HepG2 (cell line): ENCODE measurements at regions not wholly inside any gene's neighbourhood (a gene's known extent, or its start where the extent isn't known, plus 50 kb on each side); places are given as distances from the start of the nearest gene placed in this dataset.

Experiments
- ATAC-seq: fragments of 200-7000 bp; cut with Tn5 transposase; 3 replicates; pipeline ENCODE4 v1.9.1; 2020; ENCODE audit warnings: mild to moderate bottlenecking, moderate library complexity
- BruUV-seq: library from RNA; stranded (reverse); fragments of 400-500 nt; replicated peaks from 2 replicates; lab custom pipeline; 2021; lab: Mats Ljungman, UMichigan
- CTCF ChIA-PET: fragments of 300-600 bp; formaldehyde crosslinking; extraction: SDS; loops from one replicate; lab custom pipeline; 2021; ENCODE audit warnings: low total read pairs, inconsistent platforms, low intra/inter-chr PET ratio; lab: Yijun Ruan, JAX
- POLR2A ChIA-PET: fragments of 350-600 bp; sonication (Branson Sonifier 250); formaldehyde crosslinking; loops from one replicate; lab custom pipeline; 2020; ENCODE audit warnings: antibody characterized with exemption, inconsistent platforms; lab: Yijun Ruan, JAX
- DNase-seq: peaks from one replicate; pipeline ENCODE4 v3.0.0-alpha.2; 2015; ENCODE audit warnings: low spot score
- FAIRE-seq: peaks from 3 replicates; lab custom pipeline; 2011; peaks lifted over from hg19 to GRCh38; lab: Jason Lieb, UNC
- H2AFZ ChIP-seq: one replicate; pipeline ENCODE4 v1.6.1; 2011; ENCODE audit warnings: low read length, inconsistent platforms
- H3K27ac ChIP-seq: fragments of 300-600 bp; 3 replicates; pipeline ENCODE4 v1.8.0; 2011; ENCODE audit warnings: mixed run types, mild to moderate bottlenecking, mixed read lengths, low read length, inconsistent platforms; ENCODE audit not compliant: insufficient read depth; ENCODE audit errors: extremely low read length
- H3K27me3 ChIP-seq, 2 experiments: fragments of 200-600 bp in 1 of 2; 2 replicates in 1 of 2; 3 replicates in 1 of 2; pipeline versions ENCODE4 v1.6.0 to v1.8.0; 2011; ENCODE audit warnings: low read length in 2 of 2, mild to moderate bottlenecking in 2 of 2, moderate library complexity in 2 of 2, inconsistent platforms in 1 of 2; ENCODE audit not compliant: insufficient read depth in 2 of 2, control insufficient read depth in 1 of 2
- H3K36me3 ChIP-seq, 2 experiments: fragments of 200-600 bp in 1 of 2; replicated peaks in 1 of 2; 2 replicates in 1 of 2; 3 replicates in 1 of 2; pipeline versions ENCODE4 v1.5.1 to v1.8.0; 2011; ENCODE audit warnings: low read length in 2 of 2, inconsistent platforms in 1 of 2; ENCODE audit not compliant: insufficient read depth in 2 of 2, control insufficient read depth in 1 of 2
- H3K4me1 ChIP-seq: 2 replicates; pipeline ENCODE4 v1.5.1; 2012; ENCODE audit warnings: low read length, inconsistent platforms; ENCODE audit not compliant: insufficient read depth
- H3K4me2 ChIP-seq: 2 replicates; pipeline ENCODE4 v1.6.0; 2011; ENCODE audit warnings: low read depth, low read length, inconsistent platforms
- H3K4me3 ChIP-seq, 3 experiments: fragments of 200-600 bp in 1 of 3; sonication (generic), shearing (Covaris generic) in 1 of 3; replicated peaks in 1 of 3; 2 replicates each; pipeline ENCODE4 v1.5.1; 2011 to 2016; ENCODE audit warnings: low read length in 3 of 3, inconsistent platforms in 2 of 3, low read depth in 2 of 3, mild to moderate bottlenecking in 2 of 3, control low read depth in 1 of 3, mixed read lengths in 1 of 3; ENCODE audit not compliant: insufficient read depth in 1 of 3
- H3K79me2 ChIP-seq: one replicate; pipeline ENCODE4 v1.6.1; 2011; ENCODE audit warnings: low read length, inconsistent platforms; ENCODE audit not compliant: insufficient read depth
- H3K9ac ChIP-seq: 2 replicates; pipeline ENCODE4 v1.6.0; 2011; ENCODE audit warnings: mild to moderate bottlenecking, low read depth, low read length, inconsistent platforms; ENCODE audit not compliant: insufficient read depth
- H3K9me3 ChIP-seq: 2 replicates; pipeline ENCODE4 v1.5.1; 2012; ENCODE audit warnings: mild to moderate bottlenecking, low read length
- H4K20me1 ChIP-seq: 2 replicates; pipeline ENCODE4 v1.6.0; 2011; ENCODE audit warnings: inconsistent platforms, mild to moderate bottlenecking, low read length, moderate library complexity; ENCODE audit not compliant: insufficient read depth
- ARID3A ChIP-seq: IDR thresholded peaks from 2 replicates; pipeline ENCODE4 v1.6.1; 2012; ENCODE audit warnings: low read depth, low read length, improper control_type of control experiment
- ATF3 ChIP-seq: sonication (generic); formaldehyde crosslinking; IDR thresholded peaks from 2 replicates; pipeline ENCODE4 v1.4.0; 2020; ENCODE audit warnings: missing genetic modification reagents
- CREB3 ChIP-seq: sonication (generic); formaldehyde crosslinking; IDR thresholded peaks from 2 replicates; pipeline ENCODE4 v1.5.0; 2020; ENCODE audit warnings: missing genetic modification reagents
- DR1 ChIP-seq: sonication (generic); formaldehyde crosslinking; IDR thresholded peaks from 2 replicates; pipeline ENCODE4 v1.8.0; 2021; ENCODE audit warnings: mild to moderate bottlenecking, missing genetic modification reagents, inconsistent platforms
- IKZF4 ChIP-seq: sonication (generic); formaldehyde crosslinking; IDR thresholded peaks from 2 replicates; pipeline ENCODE4 v1.5.1; 2020; ENCODE audit warnings: borderline replicate concordance, mild to moderate bottlenecking, low read depth, missing genetic modification reagents; ENCODE audit errors: not compliant biosample characterization
- MAZ ChIP-seq, 2 experiments: sonication (generic) in 1 of 2; formaldehyde crosslinking in 1 of 2; IDR thresholded peaks; 2 replicates each; pipeline versions ENCODE4 v1.5.0 to v1.6.1; 2012 to 2020; ENCODE audit warnings: low read depth in 2 of 2, mild to moderate bottlenecking in 2 of 2, borderline replicate concordance in 1 of 2, improper control_type of control experiment in 1 of 2, low read length in 1 of 2, missing genetic modification reagents in 1 of 2, moderate library complexity in 1 of 2
- NR2F1 ChIP-seq, 2 experiments: fragments of 450-650 bp in 1 of 2; formaldehyde crosslinking in 1 of 2; IDR thresholded peaks; 2 replicates each; pipeline versions ENCODE4 v1.5.0 to v1.6.1; 2016 to 2020; ENCODE audit warnings: mild to moderate bottlenecking in 1 of 2, missing compliant biosample characterization in 1 of 2, missing genetic modification reagents in 1 of 2, moderate library complexity in 1 of 2
- TRIM22 ChIP-seq: fragments of 450-650 bp; IDR thresholded peaks from 2 replicates; pipeline ENCODE4 v1.6.1; 2017
- ZMYM3 ChIP-seq: sonication (generic); formaldehyde crosslinking; IDR thresholded peaks from 2 replicates; pipeline ENCODE4 v1.5.1; 2020; ENCODE audit warnings: mild to moderate bottlenecking, missing genetic modification reagents
- ZNF253 ChIP-seq: sonication (generic); formaldehyde crosslinking; IDR thresholded peaks from 2 replicates; pipeline ENCODE4 v1.8.0; 2022; ENCODE audit warnings: mild to moderate bottlenecking, missing genetic modification reagents, borderline replicate concordance
- WGBS: methylation state at CpG from one replicate; pipeline ENCODE4 v1.1.6; 2017; ENCODE audit warnings: low lambda C conversion rate; 5-methylcytosine and 5-hydroxymethylcytosine counted together
- in situ Hi-C: cut with HindIII; loops from 2 replicates; pipeline ENCODE4 v1.10.0; 2017; ENCODE audit warnings: low pct_unique_long_range_greater_than_20kb; ENCODE audit not compliant: extremely low pct_ligation_motif_present
- intact Hi-C: fragments of 100-400 bp; cut with micrococcal nuclease; formaldehyde crosslinking; loops from one replicate; pipeline ENCODE4 v1.10.0; 2022; ENCODE audit not compliant: unreplicated experiment

- no peak overlapping the region for H2AFZ ChIP-seq
- no peak overlapping the region for H3K4me3 ChIP-seq
- in situ Hi-C loops (no loop called here), intact Hi-C loops (no loop called here)
- H4K20me1 ChIP-seq: no peaks in the 10 kb centered on the region
- no peaks in the 10 kb centered on the region for H3K79me2 ChIP-seq
- no peaks in the 10 kb centered on the region for H3K4me1 ChIP-seq
- no peak for TF ChIP-seq IKZF4 (CRISPR knock-in tag)
- TF ChIP-seq ARID3A: no peak
- no peak for TF ChIP-seq ZMYM3
- no peak for TF ChIP-seq NR2F1 (CRISPR knock-in tag; IDR thresholded peaks at IDR 0.05)
- TF ChIP-seq TRIM22: no peak
- TF ChIP-seq CREB3 (CRISPR knock-in tag): no peak
- no peak for TF ChIP-seq DR1 (CRISPR knock-in tag)
- TF ChIP-seq ZNF253: no peak
- no peak for TF ChIP-seq MAZ (IDR thresholded peaks at IDR 0.05; ENCODE audit: borderline replicate concordance, low read depth, low read length)
- no peak for TF ChIP-seq MAZ (CRISPR knock-in tag; IDR thresholded peaks at IDR 0.05; ENCODE audit: low read depth)
- no peak for TF ChIP-seq ATF3
- no peaks in the 10 kb centered on the region for H3K9me3 ChIP-seq
- DNase-seq (no peak), FAIRE-seq (no peak), ATAC-seq (no peak)
- H3K27me3 ChIP-seq: peaks cover 10 to 46% of the 10 kb centered on the region in 2 experiments; a peak in 4 of 5 replicates
- no peaks in the 10 kb centered on the region for H3K36me3 ChIP-seq
- no peak overlapping the region for H3K27ac ChIP-seq
- ChIA-PET CTCF (no interaction called here), POLR2A (no interaction called here)
- no peak overlapping the region for H3K9ac ChIP-seq
- no peak overlapping the region for H3K4me2 ChIP-seq
- 2% methylated on average over 5 of the region's 5 CpGs for WGBS
- BruUV-seq: no TSS peak
Observed at GRCh38 chr14:76933515-76933914, 95.0 kb downstream of the IRF2BPL start.
